HEK293T (cell line): ENCODE measurements at regions not wholly inside any gene's neighbourhood (a gene's known extent, or its start where the extent isn't known, plus 50 kb on each side); places are given as distances from the start of the nearest gene placed in this dataset.

ENCODE experiments used
- BHLHE40 ChIP-seq: fragments of 450-650 bp; IDR thresholded peaks from 2 replicates; pipeline ENCODE4 v1.6.1; 2016; ENCODE audit warnings: mild to moderate bottlenecking, moderate library complexity, borderline replicate concordance
- ELF4 ChIP-seq: fragments of 450-650 bp; IDR thresholded peaks from 2 replicates; pipeline ENCODE4 v1.6.1; 2017; ENCODE audit warnings: antibody characterized with exemption
- FOXA1 ChIP-seq: fragments of 450-650 bp; IDR thresholded peaks from 2 replicates; pipeline ENCODE4 v1.6.1; 2016; ENCODE audit warnings: mild to moderate bottlenecking
- FOXM1 ChIP-seq: fragments of 450-650 bp; IDR thresholded peaks from 2 replicates; pipeline ENCODE4 v1.6.1; 2017; ENCODE audit warnings: mild to moderate bottlenecking, borderline replicate concordance
- HDGF ChIP-seq: fragments of 450-650 bp; IDR thresholded peaks from 2 replicates; pipeline ENCODE4 v1.6.1; 2017; ENCODE audit warnings: antibody characterized with exemption, borderline replicate concordance
- LEF1 ChIP-seq: fragments of 450-650 bp; IDR thresholded peaks from 2 replicates; pipeline ENCODE4 v1.6.1; 2017; ENCODE audit warnings: mild to moderate bottlenecking, borderline replicate concordance
- SP1 ChIP-seq: fragments of 450-650 bp; IDR thresholded peaks from 2 replicates; pipeline ENCODE4 v1.6.1; 2017
- SUZ12 ChIP-seq: fragments of 450-650 bp; IDR thresholded peaks from 2 replicates; pipeline ENCODE4 v1.6.1; 2016; ENCODE audit warnings: mild to moderate bottlenecking
- TARDBP ChIP-seq: fragments of 450-650 bp; IDR thresholded peaks from 2 replicates; pipeline ENCODE4 v1.6.1; 2016
- ZNF384 ChIP-seq: fragments of 450-650 bp; IDR thresholded peaks from 2 replicates; pipeline ENCODE4 v1.6.1; 2016

- TF ChIP-seq SP1, result no peak
- no peak for TF ChIP-seq HDGF
- TF ChIP-seq BHLHE40, result no peak
- TF ChIP-seq FOXM1, result no peak
- no peak for TF ChIP-seq FOXA1
- TF ChIP-seq TARDBP, result no peak
- TF ChIP-seq LEF1, result no peak
- TF ChIP-seq ZNF384, result no peak
- no peak for TF ChIP-seq ELF4
- no peak for TF ChIP-seq SUZ12
Measured at GRCh38 chr10:33665501-33665900, 331.0 kb upstream of the NRP1 start.
